GM19397 (cell line): ENCODE measurements at regions not wholly inside any gene's neighbourhood (a gene's known extent, or its start where the extent isn't known, plus 50 kb on each side); places are given as distances from the start of the nearest gene placed in this dataset.

Experiments used
- ATAC-seq: cut with Tn5 transposase; IDR thresholded peaks from one replicate; pipeline ENCODE4 v1.9.1; 2021; ENCODE audit warnings: mild to moderate bottlenecking, moderate library complexity; ENCODE audit not compliant: unreplicated experiment

DNA sequence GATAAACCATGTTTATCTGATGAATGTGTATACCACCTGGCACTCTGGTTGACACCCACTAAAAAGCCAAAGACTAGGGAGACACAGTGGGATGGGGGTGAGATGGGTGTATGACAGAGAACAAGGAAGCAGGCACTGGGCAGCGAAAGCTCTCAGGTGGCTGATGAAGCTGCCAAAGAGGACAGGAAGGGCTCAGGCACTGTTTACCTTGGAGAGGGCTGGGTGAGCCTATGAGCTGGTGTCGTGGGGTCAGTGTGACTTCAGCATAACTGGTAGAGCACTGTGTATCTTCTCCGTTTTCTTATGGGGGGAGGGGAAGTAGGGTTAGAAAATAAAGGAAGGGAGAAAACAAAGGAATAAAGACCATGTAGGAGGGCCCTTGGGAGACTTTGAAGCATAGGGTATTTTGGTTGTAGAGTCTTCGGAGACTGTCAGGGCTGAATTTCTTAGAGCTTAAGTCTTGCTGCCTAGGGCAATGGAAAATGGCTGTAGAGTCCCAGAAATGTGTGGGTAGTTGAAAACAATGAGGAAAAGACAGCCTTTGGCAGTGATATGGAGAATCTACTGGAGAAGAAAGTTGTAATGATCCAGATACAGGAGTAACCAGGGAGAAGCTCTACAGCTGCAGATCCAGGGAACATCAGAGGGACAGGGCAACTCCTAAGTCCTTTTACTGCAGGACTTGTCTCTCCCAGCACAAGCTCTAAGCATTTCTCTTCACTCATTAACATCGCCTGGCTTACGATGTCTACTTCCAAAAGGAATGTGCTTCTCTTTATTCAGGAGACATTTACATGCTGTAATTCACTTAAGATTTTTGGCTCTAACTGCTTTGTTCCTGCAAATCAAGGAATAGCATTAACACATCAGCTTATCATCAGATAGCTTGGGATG lies 120.0 kb downstream of the AQP4 start:
- ATAC-seq: no peak

- no peak for ATAC-seq
Observed at GRCh38 chr18:26741758-26742157, 123.7 kb downstream of the AQP4 start.

DNA sequence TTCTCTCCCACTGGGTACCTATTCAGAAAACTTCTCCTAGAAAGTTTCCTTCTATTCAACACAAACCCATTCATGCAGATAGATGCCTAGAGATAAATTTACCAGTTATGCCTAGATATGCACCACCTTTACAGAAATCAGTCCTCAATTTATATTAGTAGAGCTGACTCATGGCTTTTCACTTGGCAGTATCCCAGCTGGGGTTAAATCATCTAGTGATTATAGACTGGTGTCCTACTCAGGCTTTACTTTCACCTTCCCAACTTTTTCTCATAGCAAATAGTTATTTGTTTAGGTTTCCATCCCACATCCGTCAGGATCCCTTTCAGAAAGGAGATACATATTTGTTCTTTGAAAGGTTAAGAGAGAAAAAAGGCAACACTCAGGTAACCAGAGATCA lies 124.5 kb downstream of the AQP4 start:
- no peak for ATAC-seq

DNA sequence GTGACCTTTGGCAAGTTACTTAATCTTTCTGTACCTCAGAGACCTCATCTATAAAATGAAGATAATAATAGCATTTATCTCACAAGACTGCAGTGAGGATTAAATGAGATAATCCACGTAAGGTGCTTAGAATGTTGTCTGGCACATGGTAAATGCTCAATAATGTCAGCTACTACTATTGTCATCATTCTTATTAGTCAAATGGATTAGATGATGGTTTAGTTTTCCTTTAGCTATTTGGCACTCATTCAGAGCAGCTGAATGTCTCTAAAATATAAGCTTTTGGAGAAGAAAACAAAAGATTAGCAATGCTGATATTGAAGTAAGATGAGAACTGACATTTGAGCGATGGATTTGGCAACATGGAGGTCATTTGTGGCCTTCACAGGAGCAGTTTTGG lies 125.1 kb downstream of the AQP4 start:
- ATAC-seq: no peak

GRCh38 chr18:26738706-26739105 lies 126.8 kb downstream of the AQP4 start:
- ATAC-seq: no peak

- ATAC-seq: no peak
Observed at GRCh38 chr18:26736301-26736700, 129.2 kb downstream of the AQP4 start.

- no peak for ATAC-seq
Observed at GRCh38 chr18:26734760-26735159, 130.7 kb downstream of the AQP4 start.

GRCh38 chr18:26729449-26729848 lies 136.1 kb downstream of the AQP4 start:
- ATAC-seq: no peak

DNA sequence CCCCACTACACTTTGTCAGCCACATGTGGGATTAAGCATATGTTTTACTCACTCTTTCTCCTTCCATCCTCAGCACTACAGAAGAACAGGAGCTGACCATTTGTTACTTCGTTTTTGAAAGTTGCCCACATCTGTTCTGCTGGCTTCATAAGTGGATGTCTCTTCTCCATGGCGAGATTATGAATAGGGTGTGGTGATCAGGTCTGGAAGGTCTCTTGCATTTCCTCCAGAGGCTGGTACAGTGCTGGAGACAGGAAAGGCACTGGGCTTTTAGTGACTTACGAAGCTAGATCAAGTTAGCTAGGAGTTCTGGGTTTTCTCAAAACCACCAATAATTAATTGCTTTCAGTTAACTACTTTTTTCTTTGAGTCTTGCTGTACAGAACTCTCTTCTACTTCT lies 136.5 kb downstream of the AQP4 start:
- ATAC-seq: no peak

DNA sequence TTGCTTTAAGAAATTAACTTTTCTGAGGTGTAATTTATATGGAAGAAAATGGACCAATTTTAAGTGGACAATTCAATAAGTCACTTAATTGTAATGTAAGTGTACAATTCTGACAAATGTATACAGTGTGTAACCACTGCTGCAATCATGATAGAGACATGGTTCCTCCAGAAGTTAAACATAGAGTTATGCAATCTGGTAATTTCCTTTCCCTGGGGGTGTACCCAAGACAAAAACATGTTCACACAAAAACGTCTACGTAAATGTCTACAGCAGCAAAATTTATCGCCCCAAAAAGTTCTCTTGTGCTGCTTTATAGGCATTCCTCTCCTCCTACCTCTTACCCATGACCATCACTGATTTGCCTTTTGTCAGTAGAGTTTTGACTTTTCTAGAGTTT lies 141.5 kb downstream of the AQP4 start:
- ATAC-seq: no peak

DNA sequence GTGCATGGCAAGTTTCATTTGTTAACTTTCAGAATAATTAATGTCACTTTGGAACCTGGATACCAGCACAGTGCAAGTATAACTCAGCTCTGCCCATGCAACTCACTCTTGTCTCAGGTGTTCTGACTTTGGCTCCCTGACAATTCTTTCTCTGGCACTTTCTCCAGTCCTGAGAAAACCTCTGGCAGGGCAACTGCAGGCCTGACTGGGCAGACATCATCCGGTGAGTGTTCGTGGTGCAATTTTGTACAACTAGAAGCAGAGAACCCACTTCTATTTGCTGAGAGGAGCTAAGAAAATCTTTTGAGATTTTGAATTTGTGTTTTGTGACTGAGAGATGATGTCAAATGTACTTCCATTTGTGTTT lies 143.0 kb downstream of the AQP4 start:
- ATAC-seq: no peak

DNA sequence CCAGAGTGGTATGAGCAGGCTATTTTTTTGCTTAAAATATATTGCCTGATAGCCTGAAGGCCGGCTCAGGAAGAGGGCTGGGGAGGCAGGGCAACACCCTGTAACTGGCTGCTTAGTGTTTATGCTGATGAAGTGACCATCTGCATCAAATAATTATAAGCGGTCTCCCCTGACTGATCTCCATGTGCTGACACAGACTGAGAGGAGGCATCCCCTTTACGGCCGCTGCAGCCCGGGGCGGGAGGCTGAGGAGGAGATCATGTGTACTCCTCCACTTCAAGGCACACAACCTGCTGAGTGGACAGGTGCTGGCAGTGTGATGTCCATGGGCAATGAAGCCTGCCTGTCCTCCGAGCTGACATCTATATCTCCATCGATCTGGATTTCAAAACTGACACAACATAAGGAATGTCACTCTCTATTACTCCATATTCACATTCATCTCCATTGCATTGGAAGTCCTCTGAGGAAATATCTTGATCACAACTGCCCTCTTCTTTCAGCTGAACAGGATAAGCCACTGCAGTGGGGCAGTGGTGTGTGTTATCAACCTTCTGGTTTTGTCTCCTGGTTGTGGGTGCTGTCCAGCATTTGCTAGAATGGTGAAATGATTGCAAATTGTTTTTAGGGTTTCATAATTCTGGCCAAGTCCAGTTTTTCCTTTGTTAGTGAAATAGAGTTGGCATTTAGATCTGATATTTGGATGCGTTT lies 143.5 kb downstream of the AQP4 start:
- ATAC-seq: no peak

DNA sequence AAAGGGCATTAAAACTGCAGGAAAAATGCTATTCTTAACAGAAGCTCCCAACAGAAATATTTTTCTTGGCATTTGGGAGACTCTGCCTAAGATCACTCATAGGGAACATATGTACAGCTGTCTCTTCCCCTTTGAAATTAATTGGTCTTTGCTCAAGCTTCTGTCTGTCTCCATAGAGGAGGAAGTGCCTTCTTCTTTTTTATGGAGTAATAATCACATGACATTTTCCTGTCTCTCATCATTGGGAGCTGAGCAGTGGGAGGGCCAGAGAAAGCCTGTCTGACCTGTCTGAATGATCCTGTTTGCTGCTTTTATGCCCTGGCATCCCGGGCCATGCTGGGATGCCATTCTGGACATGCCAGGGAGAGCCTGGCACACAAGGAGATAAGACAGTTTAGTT lies 145.6 kb downstream of the AQP4 start:
- ATAC-seq: no peak

- ATAC-seq: no peak
Observed at GRCh38 chr18:26717123-26717719, 148.3 kb downstream of the AQP4 start.

- ATAC-seq: no peak
Observed at GRCh38 chr18:26714739-26715138, 150.8 kb downstream of the AQP4 start.

- no peak for ATAC-seq
Observed at GRCh38 chr18:26711756-26712155, 153.8 kb downstream of the AQP4 start.

DNA sequence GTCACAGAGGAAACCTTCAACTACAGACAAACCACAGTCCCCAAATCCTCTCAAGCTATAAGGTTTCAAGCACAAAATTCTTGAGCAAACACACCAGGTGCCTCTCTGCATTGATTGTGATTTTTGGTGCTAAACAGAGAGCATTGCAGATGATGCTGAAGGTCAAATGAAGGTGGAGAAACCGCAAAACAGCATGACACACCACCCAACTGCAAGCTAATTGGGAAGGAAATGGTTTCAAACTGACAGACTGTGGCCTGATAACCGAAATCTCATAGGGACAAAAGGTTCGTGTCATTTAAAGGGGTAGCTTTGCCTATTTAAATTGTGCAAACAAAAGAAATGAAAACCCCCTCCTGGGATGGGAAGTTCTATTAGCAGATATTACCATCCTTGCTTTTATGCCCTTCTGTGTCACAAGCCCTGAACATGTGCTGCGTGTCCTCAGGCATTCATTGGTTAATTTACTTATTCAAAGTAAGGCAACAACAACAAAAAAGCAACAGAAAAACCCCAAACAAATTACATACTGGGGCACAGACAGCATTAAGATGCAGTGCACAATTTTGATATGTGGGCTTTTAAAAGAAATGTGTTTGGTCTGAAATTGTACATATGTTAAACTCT lies 154.9 kb downstream of the AQP4 start:
- ATAC-seq: peak; percentile 85

GRCh38 chr18:26709897-26710296 lies 155.6 kb downstream of the AQP4 start:
- ATAC-seq: no peak

GRCh38 chr18:26708806-26709716 lies 156.4 kb downstream of the AQP4 start:
- ATAC-seq: no peak

DNA sequence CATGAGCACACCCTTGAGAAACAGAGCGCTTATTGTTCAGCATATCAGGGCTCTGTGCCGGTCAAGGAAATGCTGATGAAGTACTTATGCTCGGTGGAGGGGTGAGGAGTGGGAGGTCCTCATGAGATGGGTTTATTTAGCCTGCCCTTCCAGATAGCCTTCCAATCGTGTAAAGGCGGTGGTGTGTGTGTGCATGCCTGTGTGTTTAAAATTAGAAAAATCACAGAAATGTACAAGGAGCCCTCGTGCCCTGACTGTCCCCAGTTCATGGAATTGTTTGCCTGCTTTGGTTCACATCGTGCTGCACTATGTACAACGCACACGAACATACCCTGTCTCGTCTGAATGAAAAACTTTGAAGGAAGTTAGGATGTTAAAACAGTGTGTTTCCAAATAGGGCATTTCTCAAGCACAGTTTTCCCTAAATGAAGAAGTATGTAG lies 158.6 kb downstream of the AQP4 start:
- ATAC-seq: no peak
